NB4 (cell line): ENCODE measurements at regions not wholly inside any gene's neighbourhood (a gene's known extent, or its start where the extent isn't known, plus 50 kb on each side); places are given as distances from the start of the nearest gene placed in this dataset.
A peak's percentile ranks its signal among the peaks of the same experiment; 100 is the strongest.

Source experiments
- DNase-seq: peaks from one replicate; pipeline ENCODE4 v3.0.0; 2010; ENCODE audit warnings: low read depth
- H3K4me3 ChIP-seq: one replicate; pipeline ENCODE4 v1.5.1; 2011; ENCODE audit warnings: mild to moderate bottlenecking, low read depth, low read length, moderate library complexity
- CTCF ChIP-seq: IDR thresholded peaks from one replicate; pipeline ENCODE4 v1.5.1; 2012; ENCODE audit warnings: low read depth, low read length
- MYC ChIP-seq: IDR thresholded peaks from 2 replicates; pipeline ENCODE4 v1.6.1; 2011; ENCODE audit warnings: low read depth, low read length
- POLR2A ChIP-seq: IDR thresholded peaks from 2 replicates; pipeline ENCODE4 v1.6.1; 2011; ENCODE audit warnings: mild to moderate bottlenecking; ENCODE audit not compliant: insufficient read length; ENCODE audit errors: extremely low read depth
- TF ChIP-seq, protein P1 (sequence below): IDR thresholded peaks from 2 replicates; pipeline ENCODE4 v1.6.1; 2011; ENCODE audit warnings: low read depth, low read length

- TF ChIP-seq CTCF (no peak), POLR2A (no peak), MYC (no peak)
- TF ChIP-seq, protein P1, sequence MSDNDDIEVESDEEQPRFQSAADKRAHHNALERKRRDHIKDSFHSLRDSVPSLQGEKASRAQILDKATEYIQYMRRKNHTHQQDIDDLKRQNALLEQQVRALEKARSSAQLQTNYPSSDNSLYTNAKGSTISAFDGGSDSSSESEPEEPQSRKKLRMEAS = no peak
- no peak for DNase-seq
- H3K4me3 ChIP-seq = no peak overlapping the region
Observed at GRCh38 chr7:25308906-25309705, 80.8 kb upstream of the NPVF start.

DNA sequence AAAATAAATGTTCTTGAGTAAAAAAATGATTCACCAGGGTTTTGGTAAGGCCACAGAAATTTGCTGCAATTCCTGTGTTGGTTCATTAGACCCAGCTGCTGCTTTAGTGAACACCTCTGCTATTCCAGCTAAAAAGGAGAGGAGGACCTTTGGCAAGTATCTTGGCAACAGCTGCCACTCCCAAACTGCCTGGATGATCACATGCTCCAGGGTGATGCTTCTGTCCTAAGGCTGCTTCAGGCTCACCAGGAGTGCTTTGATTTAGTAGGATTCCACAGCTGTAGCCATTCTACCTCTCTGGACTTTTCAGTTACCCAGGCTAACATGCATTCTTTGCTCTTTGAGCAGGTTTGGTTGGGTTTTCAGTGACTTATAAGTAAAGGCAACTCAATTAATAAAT, 82.6 kb upstream of the NPVF start:
- TF ChIP-seq POLR2A = no peak
- TF ChIP-seq, protein P1 = no peak
- no peak for TF ChIP-seq CTCF
- TF ChIP-seq MYC = no peak
- no peak overlapping the region for H3K4me3 ChIP-seq
- DNase-seq = no peak

DNA sequence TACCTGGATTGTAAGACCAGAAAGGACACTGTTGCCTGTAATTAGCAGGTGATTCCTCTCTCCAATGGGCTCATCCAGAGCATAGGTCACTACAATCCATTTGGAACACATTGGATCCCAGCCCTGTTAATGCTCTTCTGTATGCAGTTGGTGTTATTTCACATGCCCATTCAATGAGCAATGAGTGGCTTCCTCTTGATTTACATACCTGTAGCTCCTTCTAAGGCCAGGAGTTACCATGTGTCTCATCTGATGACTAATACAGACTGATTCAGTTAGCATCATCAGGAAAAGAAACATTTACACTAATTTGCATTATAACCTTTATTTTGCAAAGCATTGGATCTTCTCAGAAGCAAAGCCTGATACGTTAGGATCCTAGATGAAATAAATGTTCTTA, 83.1 kb upstream of the NPVF start:
- no peak overlapping the region for H3K4me3 ChIP-seq
- no peak for DNase-seq
- TF ChIP-seq MYC (no peak), CTCF (no peak), POLR2A (no peak)
- TF ChIP-seq, protein P1 = no peak

DNA sequence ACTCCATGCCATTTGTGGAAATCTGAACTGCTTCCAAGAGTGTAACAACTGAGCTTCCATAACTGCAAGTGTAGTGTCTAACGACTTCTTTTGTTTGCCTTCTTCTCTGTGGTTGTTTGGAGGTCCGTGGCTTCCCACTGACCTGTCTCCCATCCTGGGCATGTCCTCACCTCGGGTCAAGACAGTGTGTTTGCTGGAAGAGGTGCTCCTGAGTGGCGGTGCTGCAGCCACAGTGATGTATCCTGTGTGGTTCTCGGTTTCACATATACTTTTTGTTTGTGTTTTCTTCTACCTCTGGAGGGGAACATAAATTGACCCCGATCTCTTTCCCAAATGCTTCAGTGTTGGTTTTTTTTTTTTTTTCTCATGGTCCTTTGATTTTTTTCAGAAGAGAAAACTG, 84.7 kb upstream of the NPVF start:
- TF ChIP-seq CTCF (no peak), POLR2A (no peak), MYC (no peak)
- TF ChIP-seq, protein P1 = no peak

DNA sequence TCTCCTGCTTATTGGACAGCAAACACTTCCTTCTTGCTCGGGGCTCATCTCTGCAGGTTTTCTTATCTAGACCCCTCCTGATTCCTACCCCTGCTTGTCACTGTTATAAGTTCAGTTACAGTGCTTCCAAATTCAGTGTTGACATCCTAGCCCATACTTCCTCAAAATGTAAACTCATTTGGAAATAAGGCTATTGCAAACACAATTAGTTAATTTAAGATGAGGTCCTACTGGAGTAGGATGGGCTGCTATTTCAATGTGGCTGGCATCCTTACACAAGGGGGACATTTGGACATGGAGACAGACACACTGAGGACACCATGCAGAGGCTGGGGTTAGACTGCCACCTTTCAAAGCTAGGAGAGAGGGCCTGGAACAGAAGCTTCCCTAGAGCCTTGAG, 85.2 kb upstream of the NPVF start:
- TF ChIP-seq CTCF = no peak
- no peak for TF ChIP-seq POLR2A
- no peak for TF ChIP-seq MYC
- TF ChIP-seq, protein P1 = no peak
- H3K4me3 ChIP-seq = no peak overlapping the region
- peak; percentile 10 for DNase-seq

More for the DNA sequence above, 84.7 kb upstream of the NPVF start:
- H3K4me3 ChIP-seq = no peak overlapping the region
- DNase-seq = no peak
